MM.1S (cell line): ENCODE measurements at regions not wholly inside any gene's neighbourhood (a gene's known extent, or its start where the extent isn't known, plus 50 kb on each side); places are given as distances from the start of the nearest gene placed in this dataset.

Experiments used
- DNase-seq: peaks from one replicate; pipeline ENCODE4 v3.0.0-alpha.2; 2015
- H2AFZ ChIP-seq: fragments of 300-600 bp; sonication (generic); 2 replicates; pipeline ENCODE4 v1.6.0; 2016; ENCODE audit warnings: antibody characterized with exemption, low read length
- H3F3A ChIP-seq: fragments of 300-600 bp; sonication (generic); 2 replicates; pipeline ENCODE4 v1.6.1; 2016; ENCODE audit warnings: mild to moderate bottlenecking, antibody characterized with exemption, low read length, moderate library complexity, mixed read lengths; ENCODE audit not compliant: insufficient read depth
- H3K27ac ChIP-seq: fragments of 300-600 bp; sonication (generic); 2 replicates; pipeline ENCODE4 v1.5.1; 2016; ENCODE audit warnings: mild to moderate bottlenecking, low read length
- H3K27me3 ChIP-seq: fragments of 300-600 bp; sonication (generic); replicated peaks from 2 replicates; pipeline ENCODE4 v1.6.0; 2016; ENCODE audit warnings: low read length; ENCODE audit not compliant: insufficient read depth
- H3K36me3 ChIP-seq: fragments of 300-600 bp; sonication (generic); replicated peaks from 2 replicates; pipeline ENCODE4 v1.6.1; 2016; ENCODE audit warnings: mild to moderate bottlenecking, low read length, mixed read lengths; ENCODE audit not compliant: insufficient read depth
- H3K4me1 ChIP-seq: fragments of 300-600 bp; sonication (generic); 2 replicates; pipeline ENCODE4 v1.6.1; 2016; ENCODE audit warnings: low read length, mixed read lengths
- H3K4me2 ChIP-seq: fragments of 300-600 bp; sonication (generic); 2 replicates; pipeline ENCODE4 v1.6.0; 2016; ENCODE audit warnings: low read depth, low read length
- H3K4me3 ChIP-seq: fragments of 300-600 bp; sonication (generic); 2 replicates; pipeline ENCODE4 v1.5.1; 2016; ENCODE audit warnings: low read length, mixed read lengths
- H3K79me2 ChIP-seq: fragments of 300-600 bp; sonication (generic); 2 replicates; pipeline ENCODE4 v1.6.1; 2016; ENCODE audit warnings: mixed run types, low read length, mixed read lengths
- H3K9ac ChIP-seq: fragments of 300-600 bp; sonication (generic); 2 replicates; pipeline ENCODE4 v1.6.1; 2016; ENCODE audit warnings: low read length, mixed read lengths
- H3K9me2 ChIP-seq: fragments of 300-600 bp; sonication (generic); replicated peaks from 2 replicates; pipeline ENCODE4 v1.6.1; 2016; ENCODE audit warnings: mild to moderate bottlenecking, low read length, mixed read lengths; ENCODE audit not compliant: insufficient read depth
- H3K9me3 ChIP-seq: fragments of 300-600 bp; sonication (generic); replicated peaks from 2 replicates; pipeline ENCODE4 v1.6.1; 2016; ENCODE audit warnings: mild to moderate bottlenecking, low read length, mixed read lengths; ENCODE audit not compliant: insufficient read depth
- H4K20me1 ChIP-seq: fragments of 300-600 bp; sonication (generic); 2 replicates; pipeline ENCODE4 v1.6.1; 2016; ENCODE audit warnings: mild to moderate bottlenecking, low read length, moderate library complexity, mixed read lengths; ENCODE audit not compliant: insufficient read depth
- CTCF ChIP-seq: fragments of 300-600 bp; sonication (generic); IDR thresholded peaks from 2 replicates; pipeline ENCODE4 v1.5.1; 2016; ENCODE audit warnings: antibody characterized with exemption, low read length, mixed read lengths
- EZH2 ChIP-seq: fragments of 300-600 bp; sonication (generic); optimal IDR thresholded peaks from 2 replicates; pipeline ENCODE3; 2017; ENCODE audit warnings: low read depth, mild to moderate bottlenecking, antibody characterized with exemption, low read length, mixed read lengths
- EZH2phosphoT487 ChIP-seq: fragments of 300-600 bp; sonication (generic); IDR thresholded peaks from 2 replicates; pipeline ENCODE4 v1.6.1; 2018; ENCODE audit warnings: antibody characterized with exemption, low read length

GRCh38 chr10:44803862-44804261, 107.3 kb upstream of the TMEM72 start:
- no peaks in the 10 kb centered on the region for H3K9me3 ChIP-seq
- H3K9me2 ChIP-seq, result no peaks in the 10 kb centered on the region
- no peak for DNase-seq
- no peaks in the 10 kb centered on the region for H3K79me2 ChIP-seq
- H3K27me3 ChIP-seq, result no peaks in the 10 kb centered on the region
- no peaks in the 10 kb centered on the region for H4K20me1 ChIP-seq
- no peak for TF ChIP-seq CTCF
- TF ChIP-seq EZH2phosphoT487, result no peak
- no peak for TF ChIP-seq EZH2
- no peak overlapping the region for H2AFZ ChIP-seq
- H3K4me3 ChIP-seq, result no peak overlapping the region
- no peak overlapping the region for H3K27ac ChIP-seq
- H3K9ac ChIP-seq, result no peak overlapping the region
- no peaks in the 10 kb centered on the region for H3K4me1 ChIP-seq
- no peak overlapping the region for H3K4me2 ChIP-seq
- H3F3A ChIP-seq, result no peaks in the 10 kb centered on the region
- H3K36me3 ChIP-seq, result no peaks in the 10 kb centered on the region

DNA sequence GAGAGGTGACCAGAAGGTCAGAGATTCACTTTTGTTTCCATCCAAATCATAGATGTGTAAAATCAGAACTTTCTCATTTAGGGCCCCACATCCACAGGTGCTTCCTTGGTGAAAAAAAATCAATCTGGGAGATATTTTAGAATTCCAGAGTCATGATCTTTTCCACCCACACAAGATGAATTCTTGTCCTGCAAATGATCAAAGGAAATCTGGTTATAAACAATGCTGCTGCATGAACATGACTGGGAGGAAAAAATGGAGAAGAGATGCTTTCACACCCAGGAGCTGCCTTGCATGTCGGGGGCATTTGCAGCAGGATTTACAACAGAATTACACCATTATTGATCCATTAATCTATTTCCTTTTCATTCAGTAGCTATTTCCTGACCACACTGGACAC, 106.5 kb upstream of the TMEM72 start:
- Histone ChIP-seq H2AFZ (no peak overlapping the region), H3K9me3 (no peaks in the 10 kb centered on the region), H4K20me1 (no peaks in the 10 kb centered on the region), H3K27ac (no peak overlapping the region), H3K4me2 (no peak overlapping the region), H3F3A (no peaks in the 10 kb centered on the region), H3K9ac (no peak overlapping the region), H3K4me1 (no peaks in the 10 kb centered on the region), H3K79me2 (no peaks in the 10 kb centered on the region), H3K36me3 (no peaks in the 10 kb centered on the region), H3K27me3 (no peaks in the 10 kb centered on the region), H3K4me3 (no peak overlapping the region), H3K9me2 (no peaks in the 10 kb centered on the region)
- no peak for TF ChIP-seq EZH2
- TF ChIP-seq EZH2phosphoT487, result no peak
- TF ChIP-seq CTCF, result no peak
- DNase-seq, result no peak

GRCh38 chr10:44805466-44806210, 105.5 kb upstream of the TMEM72 start:
- no peak overlapping the region for H3K9ac ChIP-seq
- H4K20me1 ChIP-seq, result no peaks in the 10 kb centered on the region
- H3K36me3 ChIP-seq, result no peaks in the 10 kb centered on the region
- H3K4me1 ChIP-seq, result no peaks in the 10 kb centered on the region
- no peak for TF ChIP-seq EZH2
- no peak for TF ChIP-seq EZH2phosphoT487
- no peak for TF ChIP-seq CTCF
- no peak overlapping the region for H3K27ac ChIP-seq
- no peaks in the 10 kb centered on the region for H3K9me3 ChIP-seq
- no peaks in the 10 kb centered on the region for H3K9me2 ChIP-seq
- no peak overlapping the region for H3K4me2 ChIP-seq
- no peaks in the 10 kb centered on the region for H3F3A ChIP-seq
- H3K27me3 ChIP-seq, result no peaks in the 10 kb centered on the region
- no peak for DNase-seq
- no peak overlapping the region for H2AFZ ChIP-seq
- no peaks in the 10 kb centered on the region for H3K79me2 ChIP-seq
- no peak overlapping the region for H3K4me3 ChIP-seq
